ENCODE measurements at regions not wholly inside any gene's neighbourhood (a gene's known extent, or its start where the extent isn't known, plus 50 kb on each side); places are given as distances from the start of the nearest gene placed in this dataset.

DNA sequence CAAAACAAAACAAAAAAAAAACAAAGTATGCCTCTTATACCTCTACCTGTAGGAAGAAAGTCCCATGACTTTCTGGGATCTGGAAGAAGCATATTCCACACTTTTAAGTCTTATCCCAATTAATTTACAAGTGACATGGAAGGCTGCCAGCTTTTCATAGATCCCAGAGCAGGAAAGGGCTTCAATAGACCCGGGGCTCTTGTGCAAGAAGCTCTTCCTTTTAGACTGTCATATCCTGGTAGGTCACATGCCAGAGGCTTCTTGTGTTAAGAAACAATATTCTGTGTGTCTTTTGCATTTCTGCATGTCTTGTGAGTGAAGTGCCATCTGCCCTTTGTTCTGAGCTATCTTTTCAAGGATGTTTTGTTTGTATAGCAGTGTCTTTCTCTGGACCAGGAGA, 84.4 kb upstream of the PHOX2B start:
- DNase-seq, result peak in 2 of 7 donors; percentile 11 to 27
- intact Hi-C loops (cut with DNase I), result no loop called here
- H3K4me1 ChIP-seq (replicated peaks in 1 of 2), result no peaks in the 10 kb centered on the region
- TF ChIP-seq POLR2A (IDR thresholded peaks at IDR 0.05), result no peak
- TF ChIP-seq, protein P1, sequence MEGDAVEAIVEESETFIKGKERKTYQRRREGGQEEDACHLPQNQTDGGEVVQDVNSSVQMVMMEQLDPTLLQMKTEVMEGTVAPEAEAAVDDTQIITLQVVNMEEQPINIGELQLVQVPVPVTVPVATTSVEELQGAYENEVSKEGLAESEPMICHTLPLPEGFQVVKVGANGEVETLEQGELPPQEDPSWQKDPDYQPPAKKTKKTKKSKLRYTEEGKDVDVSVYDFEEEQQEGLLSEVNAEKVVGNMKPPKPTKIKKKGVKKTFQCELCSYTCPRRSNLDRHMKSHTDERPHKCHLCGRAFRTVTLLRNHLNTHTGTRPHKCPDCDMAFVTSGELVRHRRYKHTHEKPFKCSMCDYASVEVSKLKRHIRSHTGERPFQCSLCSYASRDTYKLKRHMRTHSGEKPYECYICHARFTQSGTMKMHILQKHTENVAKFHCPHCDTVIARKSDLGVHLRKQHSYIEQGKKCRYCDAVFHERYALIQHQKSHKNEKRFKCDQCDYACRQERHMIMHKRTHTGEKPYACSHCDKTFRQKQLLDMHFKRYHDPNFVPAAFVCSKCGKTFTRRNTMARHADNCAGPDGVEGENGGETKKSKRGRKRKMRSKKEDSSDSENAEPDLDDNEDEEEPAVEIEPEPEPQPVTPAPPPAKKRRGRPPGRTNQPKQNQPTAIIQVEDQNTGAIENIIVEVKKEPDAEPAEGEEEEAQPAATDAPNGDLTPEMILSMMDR (IDR thresholded peaks at IDR 0.05), result no peak
- no peaks in the 10 kb centered on the region for H3K36me3 ChIP-seq (replicated peaks in 1 of 2)
- peaks cover 5% of the 10 kb centered on the region for H3K27me3 ChIP-seq
- no peak overlapping the region for H3K4me3 ChIP-seq
- no peak overlapping the region for H3K27ac ChIP-seq
- H3K9me3 ChIP-seq (replicated peaks in 1 of 3), result no peaks in the 10 kb centered on the region
- WGBS, 4 donors, result 29 to 50% (median 43%) methylated on average over 1 of the region's 1 CpG

DNA sequence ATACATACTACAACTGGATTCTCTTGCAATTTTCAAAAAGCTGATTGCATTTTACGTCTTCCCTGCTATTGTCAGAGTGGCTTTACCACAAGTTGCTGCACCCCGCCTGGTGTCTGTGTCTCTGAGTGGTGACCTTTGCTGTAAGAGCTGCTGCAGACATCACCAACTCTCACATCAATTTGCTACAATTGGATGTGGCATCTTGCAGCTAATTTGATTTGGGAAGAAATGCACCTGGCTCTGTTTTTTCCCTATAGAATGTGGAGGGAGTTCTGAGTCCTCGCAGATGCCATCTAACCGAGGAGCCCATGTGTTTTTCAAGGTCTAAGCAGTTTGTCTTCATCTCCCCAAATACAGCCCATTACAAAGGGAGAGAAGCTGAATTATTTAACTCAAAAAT, 73.8 kb upstream of the PHOX2B start:
- H3K4me3 ChIP-seq, result no peak overlapping the region
- no peaks in the 10 kb centered on the region for H3K36me3 ChIP-seq (replicated peaks in 1 of 2)
- H3K9me3 ChIP-seq (replicated peaks in 1 of 3), result no peaks in the 10 kb centered on the region
- WGBS, 4 donors, result 60 to 87% (median 70%) methylated on average over 4 of the region's 4 CpGs
- no peak for DNase-seq
- no peaks in the 10 kb centered on the region for H3K27me3 ChIP-seq
- intact Hi-C loops (cut with DNase I), result no loop called here
- H3K27ac ChIP-seq, result no peak overlapping the region
- TF ChIP-seq, protein P1 (IDR thresholded peaks at IDR 0.05), result no peak
- TF ChIP-seq POLR2A (IDR thresholded peaks at IDR 0.05), result no peak
- no peaks in the 10 kb centered on the region for H3K4me1 ChIP-seq (replicated peaks in 1 of 2)

DNA sequence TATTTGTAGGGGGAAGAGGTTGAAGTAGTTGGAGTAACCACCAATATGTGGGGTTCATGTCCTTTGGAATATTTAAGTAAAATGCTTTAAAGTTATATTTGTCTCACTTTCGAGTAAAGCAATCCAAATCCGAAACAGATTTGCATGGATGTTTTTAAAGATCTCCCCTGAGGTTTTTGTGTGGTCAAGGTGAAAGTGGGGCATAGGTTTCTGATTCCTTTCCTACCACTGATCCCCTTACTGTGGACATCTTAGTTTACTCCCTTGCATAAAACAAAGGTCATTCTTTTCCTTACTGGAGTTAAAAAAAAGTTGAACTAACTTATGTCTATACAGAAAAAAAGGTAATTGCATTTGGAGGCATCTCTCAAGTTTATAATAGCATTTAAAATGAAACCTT, 71.9 kb upstream of the PHOX2B start:
- TF ChIP-seq, protein P1 (IDR thresholded peaks at IDR 0.05), result no peak
- TF ChIP-seq POLR2A (IDR thresholded peaks at IDR 0.05), result no peak
- WGBS, 4 donors, result 65 to 79% (median 73%) methylated on average over 2 of the region's 2 CpGs
- no peaks in the 10 kb centered on the region for H3K36me3 ChIP-seq (replicated peaks in 1 of 2)
- H3K27ac ChIP-seq, result no peak overlapping the region
- H3K4me3 ChIP-seq, result no peak overlapping the region
- no peaks in the 10 kb centered on the region for H3K9me3 ChIP-seq (replicated peaks in 1 of 3)
- no peaks in the 10 kb centered on the region for H3K4me1 ChIP-seq (replicated peaks in 1 of 2)
- intact Hi-C loops (cut with DNase I), result no loop called here
- DNase-seq, result no peak
- no peaks in the 10 kb centered on the region for H3K27me3 ChIP-seq

DNA sequence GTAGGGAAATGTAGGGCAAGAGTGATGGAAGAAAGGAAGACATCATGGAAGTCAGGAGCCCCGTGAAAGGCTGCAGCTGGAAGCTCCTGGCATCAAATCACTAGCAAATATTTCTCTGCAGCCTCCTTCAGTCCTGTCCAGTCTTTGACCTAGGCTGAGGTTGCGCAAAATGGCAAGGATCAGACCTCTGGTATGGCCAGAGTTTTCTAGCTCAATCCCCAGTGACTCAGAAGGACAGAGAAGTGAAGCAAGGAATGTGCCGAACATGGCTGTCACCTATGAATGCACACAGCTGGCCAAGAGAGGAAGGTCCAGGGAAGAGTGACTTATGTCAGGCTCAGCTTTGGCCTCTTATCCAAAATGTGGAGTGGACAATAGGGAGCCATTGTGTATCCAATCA, 71.1 kb upstream of the PHOX2B start:
- TF ChIP-seq, protein P1 (IDR thresholded peaks at IDR 0.05), result no peak
- TF ChIP-seq POLR2A (IDR thresholded peaks at IDR 0.05), result no peak
- Histone ChIP-seq H3K27me3 (no peaks in the 10 kb centered on the region), H3K4me1 (replicated peaks in 1 of 2) (no peaks in the 10 kb centered on the region), H3K4me3 (no peak overlapping the region), H3K27ac (no peak overlapping the region), H3K9me3 (replicated peaks in 1 of 3) (no peaks in the 10 kb centered on the region), H3K36me3 (replicated peaks in 1 of 2) (no peaks in the 10 kb centered on the region)
- DNase-seq, result no peak
- intact Hi-C loops (cut with DNase I), result no loop called here
- 78 to 82% (median 80%) methylated on average over 3 of the region's 3 CpGs for WGBS, 4 donors
